ENCODE measurements at regions not wholly inside any gene's neighbourhood (a gene's known extent, or its start where the extent isn't known, plus 50 kb on each side); places are given as distances from the start of the nearest gene placed in this dataset.

GRCh38 chr9:99549441-99549840 is 272.2 kb upstream of the NR4A3 start:
- no peak for TF ChIP-seq CTCF (IDR thresholded peaks at IDR 0.05)
- TF ChIP-seq POLR2A (IDR thresholded peaks at IDR 0.05) = no peak
- no peak for TF ChIP-seq POLR2AphosphoS5 (IDR thresholded peaks at IDR 0.05; ENCODE audit: insufficient read depth in 1 of 2, low read depth in 1 of 2)

Measured in vagina (tissue), 2 donors.